GM23248 (cell line): ENCODE measurements at regions not wholly inside any gene's neighbourhood (a gene's known extent, or its start where the extent isn't known, plus 50 kb on each side); places are given as distances from the start of the nearest gene placed in this dataset.

Source experiments
- DNase-seq: peaks from one replicate; pipeline ENCODE4 v3.0.0-alpha.2; 2015
- H2AFZ ChIP-seq: fragments of 200-600 bp; sonication (generic); 2 replicates; pipeline ENCODE4 v1.6.1; 2016; ENCODE audit warnings: antibody characterized with exemption
- H3F3A ChIP-seq: fragments of 200-600 bp; sonication (generic); 2 replicates; pipeline ENCODE4 v1.6.1; 2016; ENCODE audit warnings: mild to moderate bottlenecking, antibody characterized with exemption, mixed run types; ENCODE audit not compliant: insufficient read depth
- H3K27ac ChIP-seq: fragments of 200-600 bp; sonication (generic); 2 replicates; pipeline ENCODE4 v1.5.1; 2016; ENCODE audit warnings: mild to moderate bottlenecking
- H3K27me3 ChIP-seq: fragments of 200-600 bp; sonication (generic); replicated peaks from 2 replicates; pipeline ENCODE4 v1.6.1; 2016; ENCODE audit warnings: mild to moderate bottlenecking; ENCODE audit not compliant: insufficient read depth
- H3K36me3 ChIP-seq: fragments of 200-600 bp; sonication (generic); 2 replicates; pipeline ENCODE4 v1.6.1; 2016; ENCODE audit warnings: low read depth, mild to moderate bottlenecking
- H3K4me1 ChIP-seq: fragments of 200-600 bp; sonication (generic); 2 replicates; pipeline ENCODE4 v1.6.1; 2016; ENCODE audit warnings: mild to moderate bottlenecking; ENCODE audit not compliant: insufficient read depth
- H3K4me2 ChIP-seq: fragments of 200-600 bp; sonication (generic); one replicate; pipeline ENCODE4 v1.6.1; 2016; ENCODE audit warnings: mild to moderate bottlenecking; ENCODE audit not compliant: unreplicated experiment
- H3K4me3 ChIP-seq: fragments of 200-600 bp; sonication (generic); 2 replicates; pipeline ENCODE4 v1.5.1; 2016; ENCODE audit warnings: mild to moderate bottlenecking
- H3K79me2 ChIP-seq: fragments of 200-600 bp; sonication (generic); 2 replicates; pipeline ENCODE4 v1.6.1; 2016; ENCODE audit warnings: mild to moderate bottlenecking; ENCODE audit not compliant: insufficient read depth
- H3K9ac ChIP-seq: fragments of 200-600 bp; sonication (generic); 2 replicates; pipeline ENCODE4 v1.6.1; 2016; ENCODE audit warnings: mild to moderate bottlenecking
- H3K9me2 ChIP-seq: fragments of 200-600 bp; sonication (generic); 2 replicates; pipeline ENCODE4 v1.6.1; 2016; ENCODE audit warnings: mixed run types, mild to moderate bottlenecking, moderate library complexity; ENCODE audit not compliant: insufficient read depth
- H3K9me3 ChIP-seq: fragments of 200-600 bp; sonication (generic); one replicate; pipeline ENCODE4 v1.6.1; 2017; ENCODE audit warnings: low read depth
- H4K20me1 ChIP-seq: fragments of 200-600 bp; sonication (generic); 2 replicates; pipeline ENCODE4 v1.6.0; 2016; ENCODE audit not compliant: insufficient read depth
- EZH2 ChIP-seq: fragments of 200-600 bp; sonication (generic); IDR thresholded peaks from 2 replicates; pipeline ENCODE4 v1.6.1; 2018; ENCODE audit warnings: antibody characterized with exemption, mild to moderate bottlenecking; ENCODE audit not compliant: insufficient read depth, poor library complexity, severe bottlenecking
- EZH2phosphoT487 ChIP-seq: fragments of 200-600 bp; sonication (generic); IDR thresholded peaks from 2 replicates; pipeline ENCODE4 v1.6.1; 2018; ENCODE audit warnings: antibody characterized with exemption, moderate library complexity, mild to moderate bottlenecking, low read depth; ENCODE audit not compliant: insufficient read depth
- WGBS, 2 experiments: methylation state at CpG; one replicate each; pipeline ENCODE4 v1.1.6; 2015 to 2017; ENCODE audit warnings: low lambda C conversion rate in 2 of 2, low coverage in 1 of 2; ENCODE audit errors: missing lambda C conversion rate in 2 of 2; 5-methylcytosine and 5-hydroxymethylcytosine counted together
- in situ Hi-C: fragments of 300-500 bp; cut with MboI; formaldehyde crosslinking; loops from 2 replicates; pipeline ENCODE4 v1.15.0; 2020

DNA sequence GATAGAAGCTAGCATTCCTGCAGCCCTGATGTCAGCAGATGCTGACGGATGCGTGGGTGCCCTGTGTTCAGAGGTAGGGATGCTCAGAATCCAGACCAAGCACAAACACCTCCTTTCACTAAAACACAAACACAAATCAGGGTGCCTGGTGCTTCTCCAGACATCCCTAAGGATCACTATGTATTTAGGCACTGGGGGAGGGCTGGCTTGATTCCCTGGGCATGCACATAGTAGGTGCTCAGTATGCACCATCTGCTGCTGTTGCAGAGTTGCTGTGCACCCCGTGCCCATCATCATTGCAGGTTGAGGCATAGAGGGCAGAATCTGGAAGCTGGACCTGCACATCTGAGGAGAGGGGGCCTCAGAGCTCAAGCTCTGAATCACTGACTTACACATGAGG is 114.8 kb downstream of the PHETA1 start:
- Histone ChIP-seq H3K9me3 (no peaks in the 10 kb centered on the region), H3K36me3 (no peaks in the 10 kb centered on the region), H3K27me3 (peaks cover 16% of the 10 kb centered on the region; the same call in 1 of the 2 replicates), H4K20me1 (no peaks in the 10 kb centered on the region), H3K4me1 (no peaks in the 10 kb centered on the region), H3K79me2 (no peaks in the 10 kb centered on the region), H3K27ac (no peak overlapping the region), H3K9ac (no peak overlapping the region), H3K4me2 (no peak overlapping the region), H3K9me2 (no peaks in the 10 kb centered on the region), H3F3A (no peaks in the 10 kb centered on the region), H2AFZ (no peak overlapping the region), H3K4me3 (no peak overlapping the region)
- no peak for DNase-seq
- TF ChIP-seq EZH2phosphoT487 = no peak
- TF ChIP-seq EZH2 = no peak
- in situ Hi-C loops = no loop called here
- WGBS, 2 experiments = 38 to 45% methylated on average over 3 of the region's 3 CpGs

DNA sequence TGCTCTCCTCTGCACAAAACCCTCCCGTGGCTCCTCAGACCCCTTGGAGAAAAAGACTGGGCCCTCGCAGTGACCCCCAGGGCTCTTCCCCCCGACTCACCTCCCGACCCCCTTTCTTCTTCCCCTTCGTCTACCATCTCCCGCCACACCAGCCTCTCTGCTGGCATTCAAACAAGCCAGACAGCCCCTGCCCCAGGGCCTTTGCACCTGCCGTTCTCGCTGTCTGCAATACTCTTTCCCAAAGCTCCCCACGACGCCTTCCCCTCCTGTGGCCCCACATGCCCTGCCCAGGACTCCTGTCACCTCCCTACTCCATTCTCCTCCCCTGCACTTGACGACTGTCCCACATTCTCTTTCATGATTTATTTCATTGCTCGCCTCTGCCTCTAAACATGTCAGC is 115.7 kb downstream of the PHETA1 start:
- H3K79me2 ChIP-seq = no peaks in the 10 kb centered on the region
- peaks cover 16% of the 10 kb centered on the region; the same call in 1 of the 2 replicates for H3K27me3 ChIP-seq
- no peaks in the 10 kb centered on the region for H4K20me1 ChIP-seq
- H3K4me1 ChIP-seq = no peaks in the 10 kb centered on the region
- no peaks in the 10 kb centered on the region for H3F3A ChIP-seq
- no peak overlapping the region for H2AFZ ChIP-seq
- H3K27ac ChIP-seq = no peak overlapping the region
- no peak for TF ChIP-seq EZH2
- no peak overlapping the region for H3K9ac ChIP-seq
- DNase-seq = no peak
- no peak overlapping the region for H3K4me2 ChIP-seq
- 40 to 46% methylated on average over 10 to 12 of the region's 12 CpGs for WGBS, 2 experiments
- no peaks in the 10 kb centered on the region for H3K9me2 ChIP-seq
- no peaks in the 10 kb centered on the region for H3K9me3 ChIP-seq
- in situ Hi-C loops = no loop called here
- H3K36me3 ChIP-seq = no peaks in the 10 kb centered on the region
- H3K4me3 ChIP-seq = no peak overlapping the region

DNA sequence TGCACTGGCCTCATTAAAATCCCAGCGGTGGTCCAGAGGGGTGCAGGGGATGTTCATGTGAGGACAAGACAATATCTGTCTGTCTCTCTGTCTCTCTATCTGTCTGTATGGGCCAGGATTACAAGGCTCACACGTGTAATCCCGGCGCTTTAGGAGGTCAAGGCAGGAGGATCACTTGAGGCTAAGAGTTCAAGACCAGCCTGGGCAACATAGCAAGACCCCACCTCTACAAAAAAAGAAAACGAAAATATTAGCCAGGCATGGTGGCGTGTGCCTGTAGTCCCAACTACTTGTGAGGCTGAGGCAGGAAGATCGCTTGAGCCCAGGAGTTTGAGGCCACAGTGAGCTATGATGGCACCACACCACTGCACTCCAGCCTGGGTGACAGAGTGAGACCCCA is 117.1 kb downstream of the PHETA1 start:
- in situ Hi-C loops = no loop called here
- 65 to 68% methylated on average over 7 of the region's 7 CpGs for WGBS, 2 experiments
- H4K20me1 ChIP-seq = no peaks in the 10 kb centered on the region
- no peaks in the 10 kb centered on the region for H3F3A ChIP-seq
- TF ChIP-seq EZH2phosphoT487 (no peak), EZH2 (no peak)
- H3K9me3 ChIP-seq = no peaks in the 10 kb centered on the region
- H3K27me3 ChIP-seq = peaks cover 10% of the 10 kb centered on the region; the same call in 1 of the 2 replicates
- no peak overlapping the region for H3K27ac ChIP-seq
- H3K4me1 ChIP-seq = no peaks in the 10 kb centered on the region
- no peak overlapping the region for H3K4me2 ChIP-seq
- no peak overlapping the region for H3K4me3 ChIP-seq
- no peak overlapping the region for H2AFZ ChIP-seq
- H3K9me2 ChIP-seq = no peaks in the 10 kb centered on the region
- no peaks in the 10 kb centered on the region for H3K79me2 ChIP-seq
- no peak overlapping the region for H3K9ac ChIP-seq
- DNase-seq = no peak
- no peaks in the 10 kb centered on the region for H3K36me3 ChIP-seq

DNA sequence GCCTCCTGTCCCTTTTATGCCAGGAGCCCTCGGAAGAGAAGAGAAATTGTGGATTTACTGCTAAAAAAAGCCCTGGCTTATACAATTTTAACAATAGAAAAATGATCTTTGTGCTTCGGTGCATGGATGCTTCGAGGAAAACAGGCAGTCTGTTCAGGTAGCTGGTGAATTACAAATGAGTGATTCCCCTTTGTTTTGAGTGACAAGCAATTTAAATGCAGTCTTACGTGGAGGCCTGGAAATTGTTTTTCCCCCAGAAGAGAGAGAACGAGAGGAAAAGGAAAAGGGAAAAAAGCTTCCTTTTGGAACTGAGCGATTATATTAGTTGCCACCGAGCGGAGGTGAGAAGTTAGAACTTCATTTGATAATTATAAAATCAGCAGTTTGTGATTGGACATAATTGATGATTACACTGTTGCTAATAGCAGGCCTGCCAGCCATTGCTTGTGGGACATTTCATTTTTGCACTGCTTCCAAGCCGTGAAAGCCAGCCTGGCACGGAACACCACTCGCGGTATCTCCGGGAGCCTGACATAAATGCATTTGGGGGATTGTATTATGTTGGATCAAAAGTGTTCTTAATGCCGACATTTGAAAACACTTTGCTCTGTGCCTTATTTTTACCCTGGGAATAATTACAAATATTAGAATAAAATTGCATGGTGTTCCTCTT is 117.7 kb downstream of the PHETA1 start:
- Histone ChIP-seq H3K36me3 (no peaks in the 10 kb centered on the region), H4K20me1 (no peaks in the 10 kb centered on the region), H3F3A (no peaks in the 10 kb centered on the region), H3K4me3 (no peak overlapping the region), H3K9ac (no peak overlapping the region), H3K27ac (no peak overlapping the region), H3K9me3 (no peaks in the 10 kb centered on the region), H3K4me1 (no peaks in the 10 kb centered on the region), H2AFZ (no peak overlapping the region), H3K9me2 (no peaks in the 10 kb centered on the region), H3K27me3 (peaks cover 10% of the 10 kb centered on the region; the same call in 1 of the 2 replicates), H3K4me2 (no peak overlapping the region), H3K79me2 (no peaks in the 10 kb centered on the region)
- WGBS, 2 experiments = 55 to 58% methylated on average over 14 of the region's 14 CpGs
- no peak for TF ChIP-seq EZH2
- TF ChIP-seq EZH2phosphoT487 = no peak
- DNase-seq = no peak
- in situ Hi-C loops = no loop called here
